Pulmonary artery endothelial cell (primary cell): ENCODE measurements at regions not wholly inside any gene's neighbourhood (a gene's known extent, or its start where the extent isn't known, plus 50 kb on each side); places are given as distances from the start of the nearest gene placed in this dataset.
"Not testable (repeated sequence)": the region's sequence is repeated elsewhere in the genome, so short reads cannot be mapped to it uniquely, and the experiment has no call there.

ENCODE experiments used
- DNase-seq: peaks from one replicate; pipeline ENCODE4 v3.0.0-alpha.2; 2011; ENCODE audit warnings: low read depth, low spot score

DNA sequence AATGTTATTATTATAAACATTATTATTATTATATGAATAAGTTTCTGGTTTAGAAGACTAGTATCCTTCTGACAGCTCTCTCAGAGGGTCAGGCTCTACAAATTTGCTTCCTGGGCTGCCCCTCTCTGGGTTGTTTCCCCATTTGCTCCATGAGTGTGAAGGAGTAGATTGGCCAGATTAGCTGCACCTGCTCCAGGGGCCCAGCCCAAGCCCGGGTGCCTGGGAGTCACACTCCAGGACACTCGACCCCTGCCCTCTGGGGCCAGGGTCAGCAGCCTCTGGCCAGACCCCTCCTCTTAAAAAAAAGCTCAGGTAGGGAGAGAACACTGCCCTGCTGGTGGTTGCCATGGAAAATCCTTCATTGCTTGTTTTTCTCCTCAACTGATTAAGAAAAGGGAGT lies 169.0 kb upstream of the FOXD4L5 start:
- not testable (repeated sequence) for DNase-seq

GRCh38 chr9:65449886-65450610 lies 165.0 kb upstream of the FOXD4L5 start:
- not testable (repeated sequence) for DNase-seq

DNA sequence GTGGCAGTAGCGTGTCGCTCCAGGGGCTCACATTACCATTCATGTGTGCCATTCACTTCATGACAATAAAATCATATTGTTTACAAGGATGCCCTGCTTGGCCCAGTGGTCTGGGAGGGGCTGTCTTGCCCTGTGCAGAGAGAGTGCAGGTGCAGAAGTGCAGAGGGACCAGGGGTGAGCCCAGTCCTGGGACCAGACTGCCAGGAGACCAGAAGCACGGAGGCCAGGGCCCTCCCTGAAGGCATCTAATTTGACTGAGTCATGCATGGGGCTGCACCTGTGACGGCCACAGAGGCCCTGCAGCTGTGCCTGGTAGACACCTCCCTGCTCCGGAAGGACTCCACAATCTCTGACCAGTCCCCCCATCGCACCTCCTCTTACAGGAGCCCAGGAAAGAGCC lies 164.4 kb upstream of the FOXD4L5 start:
- DNase-seq = no peak

- not testable (repeated sequence) for DNase-seq
These were observed 162.1 kb upstream of the FOXD4L5 start for GRCh38 chr9:65447146-65447545.

DNA sequence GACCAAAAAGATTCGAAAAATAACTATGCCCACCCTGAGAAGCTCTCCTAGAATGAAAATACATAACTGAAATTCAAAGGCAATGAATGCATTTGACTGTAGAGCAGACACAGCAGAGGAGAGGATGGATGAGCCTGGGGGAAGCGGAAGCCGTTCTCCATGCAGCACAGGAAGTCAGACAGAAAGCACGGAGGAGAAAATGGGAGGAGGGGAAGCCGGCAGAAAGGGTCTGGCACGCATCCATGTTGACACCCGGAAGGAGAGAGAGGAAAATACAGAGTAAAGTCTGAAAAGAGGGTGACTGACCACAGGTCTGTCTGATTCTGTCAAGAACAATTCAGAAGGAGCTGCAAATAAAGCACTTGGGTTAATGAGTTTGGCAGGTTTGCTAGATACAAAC lies 161.0 kb upstream of the FOXD4L5 start:
- not testable (repeated sequence) for DNase-seq

DNA sequence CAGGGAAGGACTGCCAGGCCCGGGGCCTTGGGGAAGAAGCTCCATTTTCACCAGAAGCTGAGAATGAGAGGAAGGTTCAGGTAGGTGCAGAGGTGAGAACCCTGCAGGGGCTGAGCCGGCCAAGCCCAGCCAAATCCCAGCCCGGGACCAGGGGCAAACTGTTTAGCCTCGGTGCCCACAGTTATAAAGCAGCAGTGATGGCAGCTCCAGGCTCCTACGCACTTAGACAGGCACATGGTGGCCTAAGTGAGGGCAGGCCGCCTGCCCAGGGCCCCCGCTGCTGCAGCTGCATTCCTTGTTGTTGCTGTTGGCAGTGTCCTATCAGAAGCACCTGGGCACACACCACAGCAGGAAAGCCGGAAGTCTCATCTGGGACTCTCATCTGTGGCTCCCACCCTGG lies 159.9 kb upstream of the FOXD4L5 start:
- DNase-seq = no peak

DNA sequence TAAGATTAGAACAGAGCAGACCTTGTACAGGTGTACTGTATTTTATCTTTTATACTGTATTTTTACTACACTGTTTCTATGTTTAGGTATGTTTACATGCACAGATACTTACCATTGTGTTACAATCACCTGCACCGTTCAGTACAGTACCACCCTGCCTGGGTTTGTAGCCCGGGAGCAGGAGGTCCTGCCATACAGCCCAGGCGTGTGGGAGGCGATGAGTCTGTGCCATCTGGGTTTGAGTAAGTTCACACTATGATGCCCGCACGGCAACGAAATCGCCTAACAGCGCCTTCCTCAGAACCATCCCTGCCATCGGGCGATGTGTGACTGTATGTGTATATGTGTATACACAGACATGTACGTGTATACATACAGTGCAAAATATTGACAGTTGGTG lies 157.1 kb upstream of the FOXD4L5 start:
- not testable (repeated sequence) for DNase-seq

- not testable (repeated sequence) for DNase-seq
These were observed 156.4 kb upstream of the FOXD4L5 start for GRCh38 chr9:65441324-65441920.

- no peak for DNase-seq
These were observed 152.7 kb upstream of the FOXD4L5 start for GRCh38 chr9:65437724-65438123.

DNA sequence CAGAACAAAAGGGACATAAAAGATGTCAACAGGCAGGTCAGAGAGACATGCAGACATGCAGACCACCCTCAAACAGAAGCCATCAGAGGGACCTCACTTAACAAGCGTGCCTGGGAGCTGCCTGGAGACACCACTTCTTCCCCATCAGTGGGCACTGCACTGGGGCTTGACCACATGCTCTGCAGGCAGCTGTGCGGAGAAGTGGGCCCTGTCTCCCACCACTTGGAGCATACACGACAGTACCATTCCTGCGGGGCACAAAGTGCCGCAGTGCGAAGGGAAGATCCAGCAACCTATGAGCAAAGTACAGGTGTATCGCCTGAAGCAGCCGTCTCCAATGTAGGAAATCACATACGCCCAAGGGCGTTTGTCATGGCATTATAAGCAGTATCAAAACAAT lies 150.5 kb upstream of the FOXD4L5 start:
- DNase-seq = no peak

GRCh38 chr9:65432722-65433323 lies 147.8 kb upstream of the FOXD4L5 start:
- DNase-seq = no peak

DNA sequence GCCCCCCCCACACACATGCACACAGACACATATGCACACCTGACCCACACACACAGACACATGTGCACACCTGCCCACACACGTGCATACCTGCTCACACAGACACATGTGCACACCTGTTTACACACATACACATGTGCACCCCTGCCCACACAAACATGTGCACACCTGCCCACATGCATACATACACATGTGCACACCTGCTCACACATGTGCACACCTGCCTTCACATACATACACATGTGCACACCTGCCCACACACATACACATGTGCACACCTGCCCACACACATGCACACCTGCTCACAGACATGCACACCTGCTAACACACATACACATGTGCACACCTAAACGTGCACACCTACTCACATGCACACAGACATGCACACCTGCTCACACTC lies 147.0 kb upstream of the FOXD4L5 start:
- DNase-seq = no peak

DNA sequence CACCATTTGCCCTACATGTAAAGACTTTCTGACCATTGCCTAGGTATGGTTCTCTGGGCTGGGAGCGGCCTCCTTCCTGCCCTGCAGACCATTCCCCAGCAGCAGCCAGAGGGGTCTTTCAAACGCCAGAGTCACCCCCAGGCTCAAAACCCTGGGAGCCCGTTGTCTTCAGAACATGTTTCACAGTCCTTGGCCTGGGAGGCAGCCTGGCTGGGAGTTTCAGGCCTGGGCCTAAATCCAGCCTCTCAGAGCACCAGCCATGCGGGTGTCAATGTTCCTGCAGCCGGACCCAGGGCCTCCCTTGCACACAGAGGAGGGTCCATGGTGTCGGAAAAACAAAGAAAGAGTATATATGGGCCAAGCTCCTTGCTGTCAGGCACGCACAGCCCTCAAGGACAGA lies 145.2 kb upstream of the FOXD4L5 start:
- DNase-seq = no peak

DNA sequence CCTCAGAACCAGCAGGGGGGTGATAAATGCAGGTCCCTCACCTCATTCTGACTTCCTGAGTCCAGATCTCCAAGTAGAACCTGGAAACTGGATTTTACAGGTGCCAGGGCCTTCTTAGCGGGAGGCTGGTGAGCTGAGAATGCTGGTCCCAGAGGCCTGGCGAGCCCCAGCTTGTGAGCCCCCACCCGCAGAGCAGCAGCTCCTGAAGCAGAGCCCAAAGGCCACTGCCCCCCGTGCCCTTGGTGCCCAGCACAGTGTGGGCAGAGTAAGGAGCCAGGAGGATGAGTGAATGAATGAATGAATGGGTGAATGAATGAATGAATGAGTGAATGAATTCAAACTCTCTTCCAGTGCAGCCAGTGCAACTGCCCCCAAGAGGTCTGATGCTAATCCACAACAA lies 142.4 kb upstream of the FOXD4L5 start:
- DNase-seq = not testable (repeated sequence)

DNA sequence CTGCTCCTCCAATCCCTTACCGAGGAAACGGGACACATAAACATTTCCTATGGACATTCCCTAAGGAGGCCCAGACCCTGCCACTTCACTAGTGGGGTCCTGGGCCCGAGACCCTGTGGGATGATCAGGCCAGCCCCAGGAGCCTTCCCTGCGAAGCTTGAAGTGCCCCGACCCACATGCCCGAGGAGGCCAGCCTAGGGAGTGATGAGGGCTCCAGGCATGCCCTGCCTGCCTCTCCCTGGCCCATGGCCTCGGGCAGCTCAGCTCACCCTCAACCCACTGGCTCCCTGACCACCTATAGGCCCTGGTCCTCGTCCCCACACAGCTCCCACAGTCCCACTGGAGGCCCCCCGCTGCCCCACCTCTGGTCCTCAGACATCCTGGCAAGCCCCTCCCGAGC lies 141.8 kb upstream of the FOXD4L5 start:
- DNase-seq = not testable (repeated sequence)

DNA sequence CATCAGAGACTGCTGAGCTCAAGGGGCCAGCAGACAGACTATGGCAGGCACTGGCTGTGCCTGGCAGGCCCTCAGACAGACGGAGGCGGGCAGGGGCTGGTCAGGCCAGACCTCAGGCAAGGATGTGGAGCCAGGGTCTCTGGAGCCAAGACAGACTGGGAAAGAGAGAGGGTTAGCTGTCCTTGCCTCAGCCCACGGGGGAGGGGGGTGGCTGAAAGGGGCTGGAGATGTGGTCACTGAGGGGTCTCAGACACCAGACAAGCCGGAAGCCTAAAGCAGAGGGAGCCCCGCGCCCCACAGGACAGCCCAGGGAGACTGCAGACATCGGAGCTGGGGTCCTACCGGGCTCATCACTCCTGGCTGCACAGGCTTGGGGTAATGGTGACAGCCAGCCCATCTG lies 141.2 kb upstream of the FOXD4L5 start:
- no peak for DNase-seq

GRCh38 chr9:65425183-65425582 lies 140.2 kb upstream of the FOXD4L5 start:
- DNase-seq = not testable (repeated sequence)

DNA sequence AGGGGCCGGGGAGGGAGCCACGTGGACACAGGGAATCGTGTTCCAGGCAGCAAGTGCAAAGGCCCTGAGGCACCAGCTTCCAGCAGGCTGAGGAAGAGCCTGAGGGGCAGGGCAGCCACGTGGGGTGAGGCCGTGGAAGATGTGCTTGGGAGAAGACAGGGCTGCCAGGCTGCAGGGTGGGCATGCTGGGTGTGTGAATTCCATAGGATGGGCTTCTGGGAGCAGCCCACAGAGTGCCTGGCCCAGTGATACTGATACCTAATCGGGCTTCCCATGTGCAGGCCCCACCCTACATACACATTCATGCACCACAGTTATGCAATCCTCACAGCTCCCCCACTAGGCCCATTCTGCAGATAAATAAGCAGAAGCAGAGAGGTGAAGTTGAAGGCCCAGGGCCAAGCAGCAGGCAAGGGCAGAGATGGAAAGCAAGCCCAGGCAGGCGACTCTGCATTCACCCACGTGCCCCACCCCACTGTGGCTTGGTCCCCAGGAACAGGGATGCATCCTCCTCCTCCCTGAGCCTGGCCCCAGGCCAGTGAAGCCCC lies 139.5 kb upstream of the FOXD4L5 start:
- not testable (repeated sequence) for DNase-seq

DNA sequence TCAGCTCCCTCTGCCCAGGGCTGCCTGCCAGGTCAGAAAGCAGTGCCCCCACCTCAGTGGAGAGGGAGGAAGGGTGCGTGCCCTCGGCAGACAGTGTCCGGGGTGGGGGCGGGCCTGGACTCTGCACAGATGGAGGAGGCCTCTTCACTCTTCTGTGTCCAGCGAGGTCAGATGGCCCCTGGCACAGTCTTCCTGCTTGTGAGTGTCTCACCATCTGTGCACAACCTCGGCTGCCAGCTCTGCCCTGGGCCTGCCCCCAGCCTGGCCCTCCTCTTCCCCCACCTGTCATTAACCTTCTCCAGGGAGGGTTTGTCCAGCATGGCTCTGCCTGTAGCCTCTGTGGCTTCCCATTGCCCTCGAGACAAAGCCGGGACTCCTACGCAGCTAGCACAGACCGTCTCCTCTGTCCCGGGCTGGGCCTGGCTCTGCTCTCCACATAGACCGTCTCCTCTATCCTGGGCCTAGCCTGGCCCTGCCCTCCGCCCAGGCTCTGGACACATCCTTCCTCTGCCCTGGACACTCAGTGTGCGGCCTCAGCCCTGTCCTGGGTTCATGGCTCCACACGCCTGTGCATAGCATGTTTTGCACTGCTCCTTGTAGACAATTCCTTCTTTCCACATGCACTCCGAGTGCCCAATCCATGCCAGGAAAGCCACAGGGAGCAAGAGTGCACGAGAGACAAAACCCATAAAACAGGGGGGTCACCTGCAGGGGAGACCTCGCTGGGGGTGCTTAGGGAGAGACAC lies 138.9 kb upstream of the FOXD4L5 start:
- not testable (repeated sequence) for DNase-seq

DNA sequence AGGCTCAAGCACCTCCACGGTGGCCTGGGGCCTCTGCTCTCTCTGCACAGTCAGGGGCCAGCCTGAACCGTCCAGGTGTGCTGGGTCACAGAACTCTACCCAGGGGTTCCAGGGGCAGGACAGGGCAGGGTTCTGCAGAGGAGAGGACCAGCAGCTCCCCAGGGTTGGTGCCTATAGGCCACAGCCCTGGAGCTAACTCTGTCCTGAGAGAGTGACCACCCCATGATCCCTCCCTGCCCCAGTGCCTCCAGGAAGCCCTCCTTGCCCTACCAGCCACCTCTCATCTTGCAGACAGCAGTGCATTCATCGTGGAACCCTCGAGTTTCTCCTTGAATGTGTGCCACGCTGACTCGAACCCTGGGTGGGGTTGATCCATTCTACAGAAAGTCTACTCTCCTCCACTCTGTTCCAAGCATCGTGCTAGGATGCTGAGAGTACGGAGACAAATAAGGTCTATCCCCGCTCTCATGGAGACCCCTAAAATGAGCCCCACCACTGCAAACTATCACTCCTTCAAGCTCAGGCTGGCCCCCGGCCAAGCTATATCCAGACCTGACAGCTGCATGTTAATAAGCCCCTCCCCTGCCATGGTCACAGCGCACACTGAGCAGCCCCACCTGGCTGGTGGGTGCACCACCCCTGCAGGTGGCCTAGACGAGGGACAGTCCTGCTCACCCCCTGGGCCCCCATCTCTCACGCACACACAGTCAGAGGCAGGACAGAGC lies 138.1 kb upstream of the FOXD4L5 start:
- DNase-seq = not testable (repeated sequence)

- DNase-seq = not testable (repeated sequence)
These were observed 136.5 kb upstream of the FOXD4L5 start for GRCh38 chr9:65421486-65421885.
